Mesenchymal stem cell (in vitro differentiated cells and primary cell): ENCODE measurements at regions not wholly inside any gene's neighbourhood (a gene's known extent, or its start where the extent isn't known, plus 50 kb on each side); places are given as distances from the start of the nearest gene placed in this dataset.

ENCODE experiments used
- DNase-seq: peaks from one replicate; pipeline ENCODE4 v3.0.0-alpha.2; 2013
- H2AFZ ChIP-seq: one replicate; pipeline ENCODE4 v1.6.1; 2013; ENCODE audit warnings: low read depth, mild to moderate bottlenecking, control low read depth, inconsistent platforms, low read length, moderate library complexity
- H2AK5ac ChIP-seq: 2 replicates; pipeline ENCODE4 v1.6.1; 2013; ENCODE audit warnings: low read length, moderate library complexity, mild to moderate bottlenecking, inconsistent platforms; ENCODE audit not compliant: severe bottlenecking
- H2BK120ac ChIP-seq: one replicate; pipeline ENCODE4 v1.6.1; 2013; ENCODE audit warnings: low read depth, mild to moderate bottlenecking, inconsistent platforms, low read length, moderate library complexity
- H2BK12ac ChIP-seq, 2 experiments: one replicate each; pipeline ENCODE4 v1.6.1; 2013; ENCODE audit warnings: inconsistent platforms in 2 of 2, low read length in 2 of 2, mild to moderate bottlenecking in 2 of 2, moderate library complexity in 2 of 2, control low read depth in 1 of 2
- H2BK15ac ChIP-seq: one replicate; pipeline ENCODE4 v1.6.1; 2013; ENCODE audit warnings: mild to moderate bottlenecking, low read depth, inconsistent platforms; ENCODE audit not compliant: poor library complexity, severe bottlenecking
- H2BK5ac ChIP-seq: 2 replicates; pipeline ENCODE4 v1.6.1; 2013; ENCODE audit warnings: low read depth, mild to moderate bottlenecking, low read length, control low read depth, inconsistent platforms; ENCODE audit not compliant: poor library complexity, severe bottlenecking
- H3K14ac ChIP-seq, 2 experiments: one replicate each; pipeline ENCODE4 v1.6.1; 2013; ENCODE audit warnings: inconsistent platforms in 2 of 2, low read length in 2 of 2, control low read depth in 1 of 2, mild to moderate bottlenecking in 1 of 2, moderate library complexity in 1 of 2
- H3K18ac ChIP-seq, 2 experiments: one replicate each; pipeline ENCODE4 v1.6.1; 2013; ENCODE audit warnings: inconsistent platforms in 2 of 2, low read length in 2 of 2, control low read depth in 1 of 2, low read depth in 1 of 2, mild to moderate bottlenecking in 1 of 2
- H3K23ac ChIP-seq, 2 experiments: one replicate each; pipeline ENCODE4 v1.6.1; 2013; ENCODE audit warnings: inconsistent platforms in 2 of 2, low read length in 2 of 2, mild to moderate bottlenecking in 2 of 2, moderate library complexity in 2 of 2, control low read depth in 1 of 2
- H3K27ac ChIP-seq: 2 replicates; pipeline ENCODE4 v1.5.1; 2013; ENCODE audit warnings: mild to moderate bottlenecking, moderate library complexity, low read length, control low read depth, inconsistent platforms; ENCODE audit not compliant: poor library complexity, severe bottlenecking
- H3K27me3 ChIP-seq, 2 experiments: 2 replicates each; pipeline versions ENCODE4 v1.6.1 to v1.7.0; 2013; ENCODE audit warnings: low read length in 2 of 2, mild to moderate bottlenecking in 2 of 2, moderate library complexity in 2 of 2, control low read depth in 1 of 2, inconsistent platforms in 1 of 2; ENCODE audit not compliant: control insufficient read depth in 1 of 2, insufficient read depth in 1 of 2
- H3K36me3 ChIP-seq, 2 experiments: 2 replicates each; pipeline versions ENCODE4 v1.6.1 to v1.7.0; 2013; ENCODE audit warnings: low read length in 2 of 2, control low read depth in 1 of 2, inconsistent platforms in 1 of 2, low read depth in 1 of 2, mild to moderate bottlenecking in 1 of 2; ENCODE audit not compliant: insufficient read depth in 2 of 2, control insufficient read depth in 1 of 2
- H3K4ac ChIP-seq, 2 experiments: one replicate each; pipeline ENCODE4 v1.6.1; 2013; ENCODE audit warnings: inconsistent platforms in 2 of 2, low read length in 2 of 2, mild to moderate bottlenecking in 2 of 2, moderate library complexity in 2 of 2, control low read depth in 1 of 2, low read depth in 1 of 2
- H3K4me1 ChIP-seq: 2 replicates; pipeline ENCODE4 v1.6.1; 2013; ENCODE audit warnings: low read depth, low read length, control low read depth; ENCODE audit not compliant: control insufficient read depth, insufficient read depth
- H3K4me2 ChIP-seq: 2 replicates; pipeline ENCODE4 v1.6.1; 2013; ENCODE audit warnings: low read length, mild to moderate bottlenecking, inconsistent platforms; ENCODE audit not compliant: poor library complexity, severe bottlenecking
- H3K4me3 ChIP-seq, 2 experiments: 2 replicates each; pipeline versions ENCODE4 v1.5.1 to v1.7.0; 2013; ENCODE audit warnings: low read length in 2 of 2, mild to moderate bottlenecking in 2 of 2, control low read depth in 1 of 2, low read depth in 1 of 2; ENCODE audit not compliant: insufficient read depth in 1 of 2
- H3K79me1 ChIP-seq: replicated peaks from 2 replicates; pipeline ENCODE4 v1.6.1; 2013; ENCODE audit warnings: mild to moderate bottlenecking, control low read depth, low read length, inconsistent platforms; ENCODE audit not compliant: poor library complexity, severe bottlenecking
- H3K9ac ChIP-seq: 2 replicates; pipeline ENCODE4 v1.7.0; 2013; ENCODE audit warnings: mild to moderate bottlenecking, low read length, moderate library complexity
- H3K9me3 ChIP-seq: 2 replicates; pipeline ENCODE4 v1.7.0; 2013; ENCODE audit warnings: mild to moderate bottlenecking, low read length; ENCODE audit not compliant: control insufficient read depth
- H4K8ac ChIP-seq: one replicate; pipeline ENCODE4 v1.6.1; 2013; ENCODE audit warnings: inconsistent platforms, mild to moderate bottlenecking, low read length, moderate library complexity
- H4K91ac ChIP-seq: one replicate; pipeline ENCODE4 v1.6.1; 2013; ENCODE audit warnings: mild to moderate bottlenecking, low read length, inconsistent platforms
- WGBS: methylation state at CpG from one replicate; pipeline ENCODE4 v1.1.7; 2013; ENCODE audit warnings: mixed read lengths; 5-methylcytosine and 5-hydroxymethylcytosine counted together

DNA sequence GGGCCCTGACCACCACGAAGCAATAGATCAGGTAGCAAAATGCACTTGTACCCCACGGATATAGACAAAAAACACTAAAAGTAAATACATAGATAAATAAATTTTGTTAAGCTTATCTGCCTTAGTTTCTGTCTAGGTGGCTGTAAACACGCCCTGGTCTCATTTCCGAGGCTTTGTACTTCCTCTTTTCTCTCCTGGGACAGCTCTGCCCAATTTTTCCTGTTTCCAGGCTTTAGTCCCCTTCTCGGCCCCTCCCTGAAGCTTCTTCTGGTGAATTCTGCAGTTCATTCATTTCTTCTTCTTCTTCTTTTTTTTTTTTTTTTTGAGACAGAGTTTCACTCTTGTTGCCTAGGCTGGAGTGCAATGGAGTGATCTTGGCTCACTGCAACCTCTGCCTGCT, 73.4 kb upstream of the STOX2 start:
- H3K9ac ChIP-seq, result no peak overlapping the region
- H2BK15ac ChIP-seq, result no peak overlapping the region
- DNase-seq, result no peak
- 68% methylated on average over 2 of the region's 5 CpGs for WGBS
- no peaks in the 10 kb centered on the region for H3K4me1 ChIP-seq
- H3K23ac ChIP-seq, result no peak overlapping the region
- no peak overlapping the region for H3K4me3 ChIP-seq
- no peak overlapping the region for H2BK12ac ChIP-seq
- H3K27ac ChIP-seq, result no peak overlapping the region
- H2AK5ac ChIP-seq, result no peak overlapping the region
- H4K91ac ChIP-seq, result no peak overlapping the region
- H3K4ac ChIP-seq, result no peak overlapping the region
- no peak overlapping the region for H3K14ac ChIP-seq
- no peak overlapping the region for H2BK5ac ChIP-seq
- peaks cover 0 to 15% of the 10 kb centered on the region in 2 experiments for H3K27me3 ChIP-seq
- no peak overlapping the region for H2AFZ ChIP-seq
- no peak overlapping the region for H3K4me2 ChIP-seq
- H4K8ac ChIP-seq, result no peak overlapping the region
- H2BK120ac ChIP-seq, result no peak overlapping the region
- H3K18ac ChIP-seq, result no peak overlapping the region
- H3K79me1 ChIP-seq, result no peaks in the 10 kb centered on the region
- H3K9me3 ChIP-seq, result no peaks in the 10 kb centered on the region
- H3K36me3 ChIP-seq, result no peaks in the 10 kb centered on the region

DNA sequence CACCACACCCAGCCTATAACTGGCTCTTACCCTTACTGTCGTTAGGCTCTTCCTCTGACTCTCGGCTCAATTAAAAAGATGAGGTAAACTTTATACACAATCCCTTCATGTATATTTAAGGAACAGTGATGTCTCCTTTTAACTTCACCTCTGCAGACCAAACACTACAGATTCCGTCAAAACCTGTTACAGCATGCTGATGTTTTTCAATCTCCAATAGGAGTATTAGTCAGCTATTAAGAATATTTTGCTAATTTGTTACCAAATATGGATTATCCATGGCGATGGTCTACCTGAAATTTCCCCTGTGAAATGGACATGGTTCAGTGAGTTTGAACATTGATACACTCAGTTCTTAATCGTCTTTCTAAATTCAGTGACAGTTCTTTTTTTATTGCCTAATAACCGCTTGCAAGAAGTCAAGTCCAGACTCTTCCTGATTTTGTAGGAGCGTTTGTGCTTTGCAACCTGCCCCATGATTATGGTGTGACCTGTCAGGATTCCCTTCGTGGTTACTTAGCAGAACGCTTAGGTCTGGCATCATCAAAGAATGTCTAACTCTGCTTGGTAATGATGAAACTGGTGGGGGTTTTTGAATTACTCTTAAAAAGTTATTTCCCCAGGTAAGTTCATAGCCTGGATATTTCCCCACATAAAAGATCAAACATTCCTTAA, 72.2 kb upstream of the STOX2 start:
- Histone ChIP-seq H3K4me2 (no peak overlapping the region), H2BK120ac (no peak overlapping the region), H3K27ac (no peak overlapping the region), H3K9ac (no peak overlapping the region), H3K4me1 (no peaks in the 10 kb centered on the region), H3K79me1 (no peaks in the 10 kb centered on the region), H2BK15ac (no peak overlapping the region), H3K27me3 (peaks cover 0 to 18% of the 10 kb centered on the region in 2 experiments), H4K91ac (no peak overlapping the region), H3K18ac (no peak overlapping the region), H4K8ac (no peak overlapping the region), H3K14ac (no peak overlapping the region), H3K23ac (no peak overlapping the region), H2AFZ (no peak overlapping the region), H2BK12ac (no peak overlapping the region), H3K4me3 (no peak overlapping the region), H2AK5ac (no peak overlapping the region), H3K9me3 (no peaks in the 10 kb centered on the region), H3K4ac (no peak overlapping the region), H2BK5ac (no peak overlapping the region), H3K36me3 (no peaks in the 10 kb centered on the region)
- 87% methylated on average over 5 of the region's 9 CpGs for WGBS
- no peak for DNase-seq

GRCh38 chr4:183834252-183834651, 70.9 kb upstream of the STOX2 start:
- Histone ChIP-seq H3K79me1 (no peaks in the 10 kb centered on the region), H3K4me3 (no peak overlapping the region), H3K27me3 (peaks cover 0 to 18% of the 10 kb centered on the region in 2 experiments), H3K23ac (no peak overlapping the region), H3K36me3 (no peaks in the 10 kb centered on the region), H2BK120ac (no peak overlapping the region), H2AFZ (no peak overlapping the region), H2BK12ac (no peak overlapping the region), H3K4me1 (no peaks in the 10 kb centered on the region), H3K27ac (no peak overlapping the region), H2BK15ac (no peak overlapping the region), H3K9me3 (no peaks in the 10 kb centered on the region), H2BK5ac (no peak overlapping the region), H3K4me2 (no peak overlapping the region), H3K9ac (no peak overlapping the region), H3K18ac (no peak overlapping the region), H4K91ac (no peak overlapping the region), H4K8ac (no peak overlapping the region), H3K4ac (no peak overlapping the region), H2AK5ac (no peak overlapping the region), H3K14ac (no peak overlapping the region)
- no peak for DNase-seq
- WGBS, result 85% methylated on average over 9 of the region's 9 CpGs

- H2BK12ac ChIP-seq, result no peak overlapping the region
- no peaks in the 10 kb centered on the region for H3K9me3 ChIP-seq
- no peak overlapping the region for H4K91ac ChIP-seq
- no peak overlapping the region for H3K23ac ChIP-seq
- H3K18ac ChIP-seq, result no peak overlapping the region
- no peak overlapping the region for H2BK120ac ChIP-seq
- H3K27me3 ChIP-seq, result peaks cover 0 to 25% of the 10 kb centered on the region in 2 experiments
- H3K4me1 ChIP-seq, result no peaks in the 10 kb centered on the region
- H3K14ac ChIP-seq, result no peak overlapping the region
- no peak overlapping the region for H2AFZ ChIP-seq
- no peaks in the 10 kb centered on the region for H3K36me3 ChIP-seq
- H3K79me1 ChIP-seq, result no peaks in the 10 kb centered on the region
- H3K4me2 ChIP-seq, result no peak overlapping the region
- WGBS, result 90% methylated on average over 5 of the region's 5 CpGs
- H3K4ac ChIP-seq, result no peak overlapping the region
- no peak overlapping the region for H3K9ac ChIP-seq
- no peak overlapping the region for H2BK15ac ChIP-seq
- DNase-seq, result no peak
- no peak overlapping the region for H3K4me3 ChIP-seq
- H3K27ac ChIP-seq, result no peak overlapping the region
- H2BK5ac ChIP-seq, result no peak overlapping the region
- H4K8ac ChIP-seq, result no peak overlapping the region
- H2AK5ac ChIP-seq, result no peak overlapping the region
These were observed 67.9 kb upstream of the STOX2 start for GRCh38 chr4:183837222-183837621.
